ENCODE measurements at regions not wholly inside any gene's neighbourhood (a gene's known extent, or its start where the extent isn't known, plus 50 kb on each side); places are given as distances from the start of the nearest gene placed in this dataset.

DNA sequence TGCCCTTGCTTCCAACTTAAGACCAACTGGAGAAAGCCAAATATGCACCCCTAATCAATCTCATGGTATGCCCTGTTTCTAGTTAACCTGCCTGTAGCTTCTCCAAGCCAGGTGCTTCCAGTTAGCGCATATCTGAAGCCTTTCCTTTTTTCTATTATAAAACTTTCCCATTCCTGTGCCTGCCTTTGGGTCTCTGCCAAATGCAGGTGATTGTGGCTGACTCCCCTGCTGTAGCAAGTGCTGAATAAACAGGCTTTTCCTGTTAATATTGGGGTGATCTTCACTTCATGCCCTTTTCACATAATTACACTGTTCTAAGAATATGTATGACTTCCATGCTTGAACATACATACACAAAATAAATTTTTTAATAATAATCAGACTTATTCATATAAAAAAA is 207.4 kb downstream of the TANC2 start:
- H3K79me2 ChIP-seq (ENCODE audit: insufficient read depth, low read length) = no peaks in the 10 kb centered on the region

DNA sequence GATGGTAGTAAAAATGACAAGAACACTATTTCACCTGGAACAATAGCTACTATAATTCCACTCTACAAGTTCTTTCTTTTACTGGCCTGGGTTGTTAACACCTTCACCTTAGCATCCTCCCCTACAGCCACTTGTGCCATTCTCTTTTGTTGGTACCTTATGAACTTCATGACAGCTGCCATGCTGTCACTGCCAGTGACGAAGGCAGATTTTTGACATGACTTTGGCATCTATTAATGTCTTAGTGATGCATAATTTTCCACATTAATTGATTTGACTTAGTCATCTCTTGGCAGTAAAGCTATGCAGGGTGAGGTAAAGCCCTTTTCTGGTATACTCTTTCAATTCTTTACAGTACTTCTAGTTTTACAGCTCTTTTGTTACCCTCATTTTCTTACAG is 207.9 kb downstream of the TANC2 start:
- Histone ChIP-seq H3K9me2 (replicated peaks; ENCODE audit: low read depth, low read length) (no peaks in the 10 kb centered on the region), H4K20me1 (ENCODE audit: insufficient read depth, low read length, poor library complexity, severe bottlenecking) (no peaks in the 10 kb centered on the region), H3K9ac (ENCODE audit: low read depth, low read length, poor library complexity, severe bottlenecking) (no peak overlapping the region), H3K4me1 (ENCODE audit: insufficient read depth, low read length, poor library complexity, severe bottlenecking) (no peaks in the 10 kb centered on the region), H3K9me3 (ENCODE audit: insufficient read depth, low read depth, low read length) (no peaks in the 10 kb centered on the region), H3F3A (ENCODE audit: low read depth) (no peaks in the 10 kb centered on the region), H3K79me2 (ENCODE audit: insufficient read depth, low read length) (no peaks in the 10 kb centered on the region), H3K4me2 (ENCODE audit: low read depth, low read length, poor library complexity, severe bottlenecking) (no peak overlapping the region), H2AFZ (ENCODE audit: low read length) (no peak overlapping the region), H3K27me3 (ENCODE audit: insufficient read depth, low read length, poor library complexity, severe bottlenecking) (no peaks in the 10 kb centered on the region), H3K4me3 (ENCODE audit: low read length, poor library complexity, severe bottlenecking) (no peak overlapping the region), H3K36me3 (ENCODE audit: insufficient read depth, low read length) (no peaks in the 10 kb centered on the region)
- no peak for TF ChIP-seq EZH2phosphoT487 (IDR thresholded peaks at IDR 0.05; ENCODE audit: borderline replicate concordance)
- TF ChIP-seq, protein P1, sequence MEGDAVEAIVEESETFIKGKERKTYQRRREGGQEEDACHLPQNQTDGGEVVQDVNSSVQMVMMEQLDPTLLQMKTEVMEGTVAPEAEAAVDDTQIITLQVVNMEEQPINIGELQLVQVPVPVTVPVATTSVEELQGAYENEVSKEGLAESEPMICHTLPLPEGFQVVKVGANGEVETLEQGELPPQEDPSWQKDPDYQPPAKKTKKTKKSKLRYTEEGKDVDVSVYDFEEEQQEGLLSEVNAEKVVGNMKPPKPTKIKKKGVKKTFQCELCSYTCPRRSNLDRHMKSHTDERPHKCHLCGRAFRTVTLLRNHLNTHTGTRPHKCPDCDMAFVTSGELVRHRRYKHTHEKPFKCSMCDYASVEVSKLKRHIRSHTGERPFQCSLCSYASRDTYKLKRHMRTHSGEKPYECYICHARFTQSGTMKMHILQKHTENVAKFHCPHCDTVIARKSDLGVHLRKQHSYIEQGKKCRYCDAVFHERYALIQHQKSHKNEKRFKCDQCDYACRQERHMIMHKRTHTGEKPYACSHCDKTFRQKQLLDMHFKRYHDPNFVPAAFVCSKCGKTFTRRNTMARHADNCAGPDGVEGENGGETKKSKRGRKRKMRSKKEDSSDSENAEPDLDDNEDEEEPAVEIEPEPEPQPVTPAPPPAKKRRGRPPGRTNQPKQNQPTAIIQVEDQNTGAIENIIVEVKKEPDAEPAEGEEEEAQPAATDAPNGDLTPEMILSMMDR (conservative IDR thresholded peaks at IDR 0.05; ENCODE audit: low read length) = no peak

More for the DNA sequence above, 207.4 kb downstream of the TANC2 start:
- Histone ChIP-seq H3K4me3 (ENCODE audit: low read length, poor library complexity, severe bottlenecking) (no peak overlapping the region), H3K27me3 (ENCODE audit: insufficient read depth, low read length, poor library complexity, severe bottlenecking) (no peaks in the 10 kb centered on the region), H3K9me3 (ENCODE audit: insufficient read depth, low read depth, low read length) (no peaks in the 10 kb centered on the region), H3K9me2 (replicated peaks; ENCODE audit: low read depth, low read length) (no peaks in the 10 kb centered on the region), H4K20me1 (ENCODE audit: insufficient read depth, low read length, poor library complexity, severe bottlenecking) (no peaks in the 10 kb centered on the region), H3K9ac (ENCODE audit: low read depth, low read length, poor library complexity, severe bottlenecking) (no peak overlapping the region), H3K4me1 (ENCODE audit: insufficient read depth, low read length, poor library complexity, severe bottlenecking) (no peaks in the 10 kb centered on the region), H3K36me3 (ENCODE audit: insufficient read depth, low read length) (no peaks in the 10 kb centered on the region), H2AFZ (ENCODE audit: low read length) (no peak overlapping the region), H3F3A (ENCODE audit: low read depth) (no peaks in the 10 kb centered on the region), H3K4me2 (ENCODE audit: low read depth, low read length, poor library complexity, severe bottlenecking) (no peak overlapping the region)
- TF ChIP-seq, protein P1 (conservative IDR thresholded peaks at IDR 0.05; ENCODE audit: low read length) = no peak
- no peak for TF ChIP-seq EZH2phosphoT487 (IDR thresholded peaks at IDR 0.05; ENCODE audit: borderline replicate concordance)

DNA sequence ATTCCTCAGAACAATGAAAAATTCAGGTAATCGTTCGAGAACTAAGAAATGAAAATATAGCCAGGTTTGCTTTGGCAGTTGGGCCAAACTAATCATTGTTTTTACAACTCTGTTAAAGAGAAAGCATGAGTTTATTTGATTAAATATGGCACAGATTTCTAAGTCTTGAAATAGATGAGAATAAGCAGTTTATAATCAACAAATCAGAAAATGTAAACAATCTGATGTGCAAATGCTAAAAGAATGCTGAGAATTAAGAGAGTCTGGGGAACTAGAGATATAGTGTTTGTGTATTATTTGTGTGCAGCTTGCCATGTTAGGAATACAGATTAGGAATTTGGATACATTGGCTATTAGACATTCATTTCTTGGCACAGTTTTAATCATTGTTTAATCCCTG is 212.5 kb downstream of the TANC2 start:
- Histone ChIP-seq H3K4me1 (ENCODE audit: insufficient read depth, low read length, poor library complexity, severe bottlenecking) (no peaks in the 10 kb centered on the region), H3K4me2 (ENCODE audit: low read depth, low read length, poor library complexity, severe bottlenecking) (no peak overlapping the region), H3K27me3 (ENCODE audit: insufficient read depth, low read length, poor library complexity, severe bottlenecking) (no peaks in the 10 kb centered on the region), H3K9me2 (replicated peaks; ENCODE audit: low read depth, low read length) (no peaks in the 10 kb centered on the region), H4K20me1 (ENCODE audit: insufficient read depth, low read length, poor library complexity, severe bottlenecking) (no peaks in the 10 kb centered on the region), H3K4me3 (ENCODE audit: low read length, poor library complexity, severe bottlenecking) (no peak overlapping the region), H3K36me3 (ENCODE audit: insufficient read depth, low read length) (no peaks in the 10 kb centered on the region), H3K9me3 (ENCODE audit: insufficient read depth, low read depth, low read length) (no peaks in the 10 kb centered on the region), H3F3A (ENCODE audit: low read depth) (no peaks in the 10 kb centered on the region), H3K79me2 (ENCODE audit: insufficient read depth, low read length) (no peaks in the 10 kb centered on the region), H2AFZ (ENCODE audit: low read length) (no peak overlapping the region), H3K9ac (ENCODE audit: low read depth, low read length, poor library complexity, severe bottlenecking) (no peak overlapping the region)
- TF ChIP-seq, protein P1 (conservative IDR thresholded peaks at IDR 0.05; ENCODE audit: low read length) = no peak
- no peak for TF ChIP-seq EZH2phosphoT487 (IDR thresholded peaks at IDR 0.05; ENCODE audit: borderline replicate concordance)
